GM19372 (cell line): ENCODE measurements at regions not wholly inside any gene's neighbourhood (a gene's known extent, or its start where the extent isn't known, plus 50 kb on each side); places are given as distances from the start of the nearest gene placed in this dataset.
"Not testable (repeated sequence)": the region's sequence is repeated elsewhere in the genome, so short reads cannot be mapped to it uniquely, and the experiment has no call there.

Experiments used
- ATAC-seq: cut with Tn5 transposase; IDR thresholded peaks from one replicate; pipeline ENCODE4 v1.9.1; 2021; ENCODE audit warnings: mild to moderate bottlenecking, low read depth, moderate library complexity; ENCODE audit not compliant: unreplicated experiment

DNA sequence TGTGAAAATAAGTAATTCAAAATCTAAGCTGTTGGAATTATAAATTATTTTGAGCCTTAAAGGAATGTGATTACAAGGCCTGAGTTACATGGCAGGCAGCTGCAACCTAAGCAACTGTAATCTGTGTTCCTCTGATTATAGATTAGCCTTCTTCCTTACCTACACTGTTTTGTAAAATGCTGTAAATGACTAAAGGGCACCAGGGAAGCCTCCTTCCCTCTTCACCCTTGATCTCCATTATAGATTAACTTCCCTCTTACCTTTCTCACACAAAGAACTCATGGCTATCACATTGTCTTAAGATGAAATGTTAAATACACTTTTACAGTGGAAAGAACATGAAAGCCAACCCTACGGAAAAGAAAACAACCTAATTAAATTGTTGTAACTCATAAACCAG, 423.7 kb upstream of the KLF12 start:
- ATAC-seq = no peak

DNA sequence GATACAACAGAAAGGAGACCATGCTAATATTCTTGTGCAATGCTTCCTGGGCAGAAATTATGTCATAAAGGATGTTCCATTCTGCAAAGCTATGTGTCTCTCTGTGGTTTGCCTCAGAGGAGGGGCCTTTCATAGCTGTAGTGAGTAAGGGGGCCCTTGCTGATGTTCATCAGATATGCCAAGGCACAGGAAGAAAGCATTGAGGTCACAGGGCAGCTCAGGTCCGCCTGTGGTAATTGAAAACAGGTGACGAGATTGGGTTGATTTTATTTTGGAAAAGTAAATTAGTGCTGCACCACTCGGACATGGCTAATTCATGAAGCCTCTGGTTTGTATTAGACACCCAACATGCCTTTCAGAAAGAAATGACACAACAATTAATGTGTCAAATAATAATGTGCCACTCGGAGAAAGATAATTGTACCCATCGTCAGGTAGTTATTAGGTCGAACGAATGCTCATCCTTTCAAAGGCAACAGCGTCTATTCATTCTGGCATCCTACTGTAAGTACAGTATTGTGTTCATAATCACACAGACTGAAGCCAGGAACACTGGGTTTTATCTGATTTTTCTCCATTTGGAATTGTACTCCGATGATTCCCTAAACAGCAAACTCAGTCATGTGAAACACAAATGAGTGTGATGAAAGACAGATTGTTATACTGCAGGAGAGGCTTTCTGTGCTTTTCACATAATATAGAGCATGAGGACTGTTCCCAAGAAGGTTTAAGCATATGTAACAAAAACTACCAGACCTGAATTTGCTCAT, 421.6 kb upstream of the KLF12 start:
- ATAC-seq = no peak

GRCh38 chr13:74555276-74555625, 421.0 kb upstream of the KLF12 start:
- ATAC-seq = no peak

GRCh38 chr13:74554569-74555275, 420.5 kb upstream of the KLF12 start:
- no peak for ATAC-seq

DNA sequence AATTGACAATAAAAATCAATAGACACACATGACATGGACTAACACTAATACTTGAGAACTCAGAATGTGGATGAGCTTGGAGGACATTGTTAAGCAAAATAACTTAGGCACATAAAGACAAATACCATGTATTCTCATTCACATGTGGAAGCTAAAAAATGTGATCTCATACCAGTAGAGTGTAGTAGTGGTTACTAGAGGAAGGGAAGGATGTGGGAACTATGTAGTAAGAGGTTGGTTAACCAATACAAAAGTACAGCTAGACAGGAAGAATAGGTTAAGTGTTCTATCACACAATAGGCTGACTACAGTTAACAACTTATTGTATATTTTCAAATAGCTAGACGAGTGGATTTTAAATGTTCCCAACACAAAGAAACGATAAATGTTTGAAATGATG, 415.8 kb upstream of the KLF12 start:
- ATAC-seq = no peak

DNA sequence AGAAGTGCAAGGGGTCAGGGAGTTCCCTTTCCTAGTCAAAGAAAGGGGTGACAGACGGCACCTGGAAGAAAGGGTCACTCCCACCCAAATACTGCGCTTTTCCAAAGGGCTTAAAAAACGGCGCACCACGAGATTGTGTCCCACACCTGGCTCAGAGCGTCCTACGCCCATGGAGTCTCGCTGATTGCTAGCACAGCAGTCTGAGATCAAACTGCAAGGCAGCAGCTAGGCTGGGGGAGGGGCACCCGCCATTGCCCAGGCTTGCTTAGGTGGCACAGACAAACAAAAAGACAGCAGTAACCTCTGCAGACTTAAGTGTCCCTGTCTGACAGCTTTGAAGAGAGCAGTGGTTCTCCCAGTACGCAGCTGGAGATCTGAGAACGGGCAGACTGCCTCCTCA, 402.4 kb upstream of the KLF12 start:
- not testable (repeated sequence) for ATAC-seq

DNA sequence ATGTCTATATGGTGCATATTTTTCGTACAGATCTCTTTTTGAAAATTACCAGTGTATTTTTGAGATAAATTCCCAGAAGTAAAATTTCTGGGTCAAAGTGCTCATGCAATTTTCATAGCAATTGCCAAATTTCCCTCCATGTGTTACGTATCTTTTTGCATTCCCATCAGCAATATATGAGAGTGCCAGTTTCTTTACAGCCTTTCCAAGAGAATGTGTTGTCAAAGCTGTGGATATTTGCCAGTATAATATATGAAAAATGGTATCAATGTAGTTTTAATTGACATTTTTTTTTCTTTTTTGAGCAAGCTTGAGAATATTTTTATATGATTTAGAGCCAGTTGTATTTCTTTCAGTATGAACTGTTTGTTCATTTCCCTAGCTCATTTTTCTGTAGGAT, 399.0 kb upstream of the KLF12 start:
- ATAC-seq = no peak

DNA sequence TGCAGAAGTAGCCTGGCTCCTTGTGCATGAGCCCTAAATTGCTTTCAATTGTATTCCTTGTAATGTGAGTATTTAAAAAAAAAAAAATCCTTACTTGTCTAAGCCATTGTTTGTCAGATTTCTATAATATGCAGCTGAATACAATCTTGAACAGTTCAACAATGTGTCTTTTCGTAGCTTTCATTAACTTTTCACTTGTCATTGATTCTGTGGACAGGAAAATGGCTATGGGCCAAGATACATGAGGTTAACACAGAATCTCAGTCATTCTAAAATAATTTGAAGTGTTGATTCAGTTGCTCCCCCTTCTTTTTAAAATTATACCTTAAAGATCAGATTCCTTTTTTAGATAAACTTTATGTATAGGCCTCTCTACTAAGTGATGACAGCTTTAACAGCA, 395.8 kb upstream of the KLF12 start:
- ATAC-seq = no peak

GRCh38 chr13:74528734-74529513, 394.7 kb upstream of the KLF12 start:
- ATAC-seq = no peak

DNA sequence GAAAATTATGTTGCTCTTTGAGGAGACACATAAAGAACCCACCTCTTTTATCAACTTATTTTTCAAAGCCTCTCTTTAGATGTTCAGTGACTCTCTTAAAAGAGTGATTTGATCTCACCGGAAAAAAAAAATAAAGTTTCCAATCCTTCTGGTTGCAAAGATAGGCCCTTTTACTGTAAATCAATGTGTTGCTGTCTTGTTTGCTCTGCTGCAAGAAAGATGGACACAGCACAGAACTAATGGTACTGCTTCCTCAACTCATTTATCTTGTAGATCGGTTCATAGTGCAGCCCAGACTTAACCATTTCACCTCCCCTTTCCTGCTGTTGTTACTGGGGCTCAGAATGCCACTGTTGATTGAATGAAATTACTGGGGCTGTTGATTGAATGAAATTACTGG, 388.9 kb upstream of the KLF12 start:
- no peak for ATAC-seq

- no peak for ATAC-seq
Measured at GRCh38 chr13:74511523-74511922, 377.3 kb upstream of the KLF12 start.

- ATAC-seq = no peak
Measured at GRCh38 chr13:74487091-74487722, 353.0 kb upstream of the KLF12 start.

DNA sequence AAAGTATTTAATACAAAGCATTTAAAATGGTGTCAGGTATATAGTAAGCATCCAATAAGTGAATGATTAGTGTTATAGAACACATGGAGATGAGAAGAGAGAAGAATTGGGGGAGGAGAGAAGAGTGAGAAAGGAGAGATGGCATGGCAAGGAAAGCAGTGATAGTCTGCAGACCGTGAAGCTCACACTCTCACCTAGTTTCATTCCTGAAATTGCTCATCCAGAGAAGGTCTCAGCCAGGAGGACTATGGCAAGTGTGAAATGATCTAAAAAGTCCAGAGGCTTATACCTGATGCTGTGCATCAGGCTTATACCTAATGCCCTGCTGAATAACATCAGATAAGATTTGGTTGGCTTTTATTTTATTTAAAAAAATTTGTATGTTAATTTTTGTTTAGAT, 351.6 kb upstream of the KLF12 start:
- no peak for ATAC-seq

GRCh38 chr13:74479124-74479523, 344.9 kb upstream of the KLF12 start:
- no peak for ATAC-seq

- no peak for ATAC-seq
Measured at GRCh38 chr13:74476788-74477187, 342.6 kb upstream of the KLF12 start.

DNA sequence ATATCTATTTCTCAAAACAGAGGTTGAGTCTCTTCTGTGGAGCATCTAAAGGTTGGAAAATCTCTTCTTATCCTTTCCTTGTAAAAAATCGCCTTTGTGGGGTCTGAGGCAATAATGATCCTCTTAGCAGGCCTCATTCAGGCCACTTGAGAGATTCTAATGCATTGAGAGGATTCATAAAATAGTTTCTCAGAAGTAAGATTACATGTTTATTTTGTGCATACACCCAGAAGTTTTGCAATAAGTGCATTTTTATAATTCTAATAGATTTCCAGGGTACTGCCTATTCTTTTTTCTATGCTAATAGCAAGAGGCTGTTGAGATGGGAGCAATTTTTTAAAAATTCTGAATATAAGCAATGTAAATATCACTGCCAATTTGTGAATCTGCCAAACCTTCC, 342.2 kb upstream of the KLF12 start:
- ATAC-seq = no peak

- no peak for ATAC-seq
Measured at GRCh38 chr13:74466864-74467263, 332.7 kb upstream of the KLF12 start.

DNA sequence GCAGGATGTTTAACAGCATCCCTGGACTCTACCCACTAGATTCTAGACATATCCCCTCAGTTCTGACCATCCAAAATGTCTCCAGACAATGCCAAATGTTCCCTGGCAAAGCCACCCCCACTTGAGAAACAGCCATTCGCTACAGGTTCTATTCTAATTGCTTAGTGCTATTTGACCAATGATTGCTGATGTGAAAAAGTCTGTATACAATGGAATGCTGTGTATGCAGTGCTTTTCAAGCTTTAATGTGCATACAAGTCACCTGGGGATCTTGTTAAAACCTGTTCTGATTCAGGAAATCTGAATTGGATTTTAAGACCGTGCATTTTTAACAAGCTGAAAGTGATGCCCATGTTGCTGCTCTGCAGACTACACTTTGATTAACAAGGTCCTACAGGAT, 331.8 kb upstream of the KLF12 start:
- no peak for ATAC-seq

GRCh38 chr13:74465271-74465670, 331.1 kb upstream of the KLF12 start:
- no peak for ATAC-seq

- ATAC-seq = no peak
Measured at GRCh38 chr13:74464670-74465069, 330.5 kb upstream of the KLF12 start.

GRCh38 chr13:74461011-74461410, 326.8 kb upstream of the KLF12 start:
- no peak for ATAC-seq
